ENCODE measurements at regions not wholly inside any gene's neighbourhood (a gene's known extent, or its start where the extent isn't known, plus 50 kb on each side); places are given as distances from the start of the nearest gene placed in this dataset.

GRCh38 chr20:39282619-39283092 lies 320.5 kb downstream of the DHX35 start:
- H3K36me3 ChIP-seq, result no peaks in the 10 kb centered on the region
- H3K27ac ChIP-seq, result no peak overlapping the region
- no peaks in the 10 kb centered on the region for H3K4me1 ChIP-seq (ENCODE audit: control insufficient read depth in 1 of 2, insufficient read depth in 1 of 2, low read depth in 1 of 2, low read length in 1 of 2)
- TF ChIP-seq, protein P1, sequence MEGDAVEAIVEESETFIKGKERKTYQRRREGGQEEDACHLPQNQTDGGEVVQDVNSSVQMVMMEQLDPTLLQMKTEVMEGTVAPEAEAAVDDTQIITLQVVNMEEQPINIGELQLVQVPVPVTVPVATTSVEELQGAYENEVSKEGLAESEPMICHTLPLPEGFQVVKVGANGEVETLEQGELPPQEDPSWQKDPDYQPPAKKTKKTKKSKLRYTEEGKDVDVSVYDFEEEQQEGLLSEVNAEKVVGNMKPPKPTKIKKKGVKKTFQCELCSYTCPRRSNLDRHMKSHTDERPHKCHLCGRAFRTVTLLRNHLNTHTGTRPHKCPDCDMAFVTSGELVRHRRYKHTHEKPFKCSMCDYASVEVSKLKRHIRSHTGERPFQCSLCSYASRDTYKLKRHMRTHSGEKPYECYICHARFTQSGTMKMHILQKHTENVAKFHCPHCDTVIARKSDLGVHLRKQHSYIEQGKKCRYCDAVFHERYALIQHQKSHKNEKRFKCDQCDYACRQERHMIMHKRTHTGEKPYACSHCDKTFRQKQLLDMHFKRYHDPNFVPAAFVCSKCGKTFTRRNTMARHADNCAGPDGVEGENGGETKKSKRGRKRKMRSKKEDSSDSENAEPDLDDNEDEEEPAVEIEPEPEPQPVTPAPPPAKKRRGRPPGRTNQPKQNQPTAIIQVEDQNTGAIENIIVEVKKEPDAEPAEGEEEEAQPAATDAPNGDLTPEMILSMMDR (IDR thresholded peaks at IDR 0.05), result no peak
- no peaks in the 10 kb centered on the region for H3K9me3 ChIP-seq
- peaks cover 6% of the 10 kb centered on the region for H3K27me3 ChIP-seq
- H3K4me3 ChIP-seq (ENCODE audit: low read depth in 1 of 2, low read length in 1 of 2), result no peak overlapping the region

DNA sequence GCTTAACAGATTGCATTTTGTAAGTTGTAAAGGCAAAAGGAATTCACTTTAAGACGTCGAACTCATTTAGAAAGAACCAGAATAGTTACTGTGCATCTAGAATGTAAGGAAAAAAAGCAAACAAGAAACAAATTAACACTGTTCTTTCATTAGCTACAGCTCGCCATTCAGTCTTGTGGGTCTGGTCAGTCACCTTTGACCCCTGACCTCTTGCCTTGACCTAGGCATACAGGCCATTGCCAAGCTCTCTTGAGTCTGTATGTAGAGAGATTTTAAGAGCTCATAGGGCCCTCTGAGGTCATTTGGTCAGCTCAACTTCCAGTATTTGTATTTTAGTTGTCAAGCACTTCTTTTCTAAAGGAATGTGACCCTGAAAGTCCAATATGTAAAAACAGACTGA lies 318.7 kb downstream of the DHX35 start:
- Histone ChIP-seq H3K36me3 (no peaks in the 10 kb centered on the region), H3K4me1 (ENCODE audit: control insufficient read depth in 1 of 2, insufficient read depth in 1 of 2, low read depth in 1 of 2, low read length in 1 of 2) (no peaks in the 10 kb centered on the region), H3K4me3 (ENCODE audit: low read depth in 1 of 2, low read length in 1 of 2) (no peak overlapping the region), H3K27me3 (peaks cover 6% of the 10 kb centered on the region), H3K27ac (no peak overlapping the region), H3K9me3 (no peaks in the 10 kb centered on the region)
- TF ChIP-seq, protein P1 (IDR thresholded peaks at IDR 0.05), result no peak

DNA sequence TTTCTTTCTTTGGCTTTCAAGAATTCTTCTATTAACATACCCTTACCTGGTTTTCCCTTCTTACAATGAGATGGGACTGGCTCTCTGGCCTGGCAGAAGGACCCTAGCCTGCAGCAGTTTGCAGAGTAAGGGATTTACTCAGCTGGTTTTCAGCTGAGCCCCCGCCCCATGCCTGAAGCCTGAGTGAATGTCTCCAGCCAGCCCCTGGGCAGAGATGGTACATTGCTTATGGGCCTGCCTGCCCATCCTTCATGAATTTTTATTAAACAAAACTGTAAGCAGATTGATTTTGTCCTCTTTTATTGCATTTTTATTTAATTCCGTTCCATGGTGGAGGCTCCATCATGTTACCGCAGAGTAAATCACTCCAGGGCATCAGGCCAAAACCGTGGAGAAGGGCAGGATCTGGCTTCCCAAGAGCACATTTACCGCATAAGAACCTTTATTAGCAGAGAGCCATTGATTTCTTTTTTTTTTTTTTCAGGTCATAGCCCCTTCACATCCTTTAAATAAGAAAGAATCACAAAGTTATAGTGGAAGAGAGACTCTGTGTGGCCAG lies 316.2 kb downstream of the DHX35 start:
- TF ChIP-seq, protein P1 (IDR thresholded peaks at IDR 0.05), result no peak
- H3K36me3 ChIP-seq, result no peaks in the 10 kb centered on the region
- H3K9me3 ChIP-seq, result no peaks in the 10 kb centered on the region

DNA sequence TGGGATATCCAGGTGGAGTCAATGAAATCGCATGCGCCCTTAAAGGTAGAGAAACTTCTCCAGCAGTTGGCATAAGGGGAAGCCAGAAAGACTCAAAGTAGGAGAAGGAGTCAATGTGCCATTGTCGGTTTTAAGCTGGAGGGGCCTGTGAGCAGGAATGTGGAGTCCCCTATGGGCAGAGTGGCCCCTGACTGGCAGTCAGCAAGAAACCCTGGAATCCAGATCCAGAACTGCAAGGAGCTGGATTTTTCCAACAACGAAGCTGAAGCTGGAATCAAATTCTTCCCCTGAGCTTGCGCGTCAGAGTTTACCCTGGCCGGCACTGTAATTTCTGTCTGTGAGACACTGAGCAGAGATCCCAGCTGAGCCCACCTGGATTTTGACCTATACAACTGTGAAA lies 315.0 kb downstream of the DHX35 start:
- TF ChIP-seq, protein P1 (IDR thresholded peaks at IDR 0.05), result no peak
- H3K9me3 ChIP-seq, result no peaks in the 10 kb centered on the region
- no peak overlapping the region for H3K27ac ChIP-seq
- H3K36me3 ChIP-seq, result no peaks in the 10 kb centered on the region
- H3K4me3 ChIP-seq (ENCODE audit: low read depth in 1 of 2, low read length in 1 of 2), result no peak overlapping the region
- H3K4me1 ChIP-seq (ENCODE audit: control insufficient read depth in 1 of 2, insufficient read depth in 1 of 2, low read depth in 1 of 2, low read length in 1 of 2), result no peaks in the 10 kb centered on the region
- H3K27me3 ChIP-seq, result peaks cover 6% of the 10 kb centered on the region

More for the DNA sequence above, 316.2 kb downstream of the DHX35 start:
- Histone ChIP-seq H3K4me3 (ENCODE audit: low read depth in 1 of 2, low read length in 1 of 2) (no peak overlapping the region), H3K27ac (no peak overlapping the region), H3K4me1 (ENCODE audit: control insufficient read depth in 1 of 2, insufficient read depth in 1 of 2, low read depth in 1 of 2, low read length in 1 of 2) (no peaks in the 10 kb centered on the region), H3K27me3 (peaks cover 6% of the 10 kb centered on the region)

- H3K4me3 ChIP-seq (ENCODE audit: low read depth in 1 of 2, low read length in 1 of 2), result no peak overlapping the region
- H3K4me1 ChIP-seq (ENCODE audit: control insufficient read depth in 1 of 2, insufficient read depth in 1 of 2, low read depth in 1 of 2, low read length in 1 of 2), result no peaks in the 10 kb centered on the region
- no peaks in the 10 kb centered on the region for H3K36me3 ChIP-seq
- TF ChIP-seq, protein P1 (IDR thresholded peaks at IDR 0.05), result no peak
- no peak overlapping the region for H3K27ac ChIP-seq
- H3K27me3 ChIP-seq, result no peaks in the 10 kb centered on the region
- H3K9me3 ChIP-seq, result no peaks in the 10 kb centered on the region
Measured at GRCh38 chr20:39270837-39271604, 308.9 kb downstream of the DHX35 start.

Measured in neutrophil (primary cell).